ENCODE measurements at regions not wholly inside any gene's neighbourhood (a gene's known extent, or its start where the extent isn't known, plus 50 kb on each side); places are given as distances from the start of the nearest gene placed in this dataset.

GRCh38 chr1:5720484-5720883, 271.7 kb downstream of the NPHP4 start:
- TF ChIP-seq EGR1 (IDR thresholded peaks at IDR 0.05) (no peak), TCF12 (IDR thresholded peaks at IDR 0.05; ENCODE audit: low read depth) (no peak), CREB1 (IDR thresholded peaks at IDR 0.05; ENCODE audit: low read depth) (no peak), RAD21 (IDR thresholded peaks at IDR 0.05; ENCODE audit: low read depth) (no peak), NFIC (IDR thresholded peaks at IDR 0.05) (no peak), USF1 (IDR thresholded peaks at IDR 0.05) (no peak), CEBPB (IDR thresholded peaks at IDR 0.05) (no peak), FOXM1 (IDR thresholded peaks at IDR 0.05; ENCODE audit: borderline replicate concordance, low read depth) (no peak), EP300 (IDR thresholded peaks at IDR 0.05; ENCODE audit: borderline replicate concordance) (no peak), YY1 (IDR thresholded peaks at IDR 0.05; ENCODE audit: low read depth) (no peak), TAF1 (IDR thresholded peaks at IDR 0.05; ENCODE audit: low read depth) (no peak), ZBTB7A (IDR thresholded peaks at IDR 0.05; ENCODE audit: low read depth) (no peak), TEAD4 (IDR thresholded peaks at IDR 0.05) (no peak)
- TF ChIP-seq, protein P1, sequence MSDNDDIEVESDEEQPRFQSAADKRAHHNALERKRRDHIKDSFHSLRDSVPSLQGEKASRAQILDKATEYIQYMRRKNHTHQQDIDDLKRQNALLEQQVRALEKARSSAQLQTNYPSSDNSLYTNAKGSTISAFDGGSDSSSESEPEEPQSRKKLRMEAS (IDR thresholded peaks at IDR 0.05) = no peak
- TF ChIP-seq, protein P2, sequence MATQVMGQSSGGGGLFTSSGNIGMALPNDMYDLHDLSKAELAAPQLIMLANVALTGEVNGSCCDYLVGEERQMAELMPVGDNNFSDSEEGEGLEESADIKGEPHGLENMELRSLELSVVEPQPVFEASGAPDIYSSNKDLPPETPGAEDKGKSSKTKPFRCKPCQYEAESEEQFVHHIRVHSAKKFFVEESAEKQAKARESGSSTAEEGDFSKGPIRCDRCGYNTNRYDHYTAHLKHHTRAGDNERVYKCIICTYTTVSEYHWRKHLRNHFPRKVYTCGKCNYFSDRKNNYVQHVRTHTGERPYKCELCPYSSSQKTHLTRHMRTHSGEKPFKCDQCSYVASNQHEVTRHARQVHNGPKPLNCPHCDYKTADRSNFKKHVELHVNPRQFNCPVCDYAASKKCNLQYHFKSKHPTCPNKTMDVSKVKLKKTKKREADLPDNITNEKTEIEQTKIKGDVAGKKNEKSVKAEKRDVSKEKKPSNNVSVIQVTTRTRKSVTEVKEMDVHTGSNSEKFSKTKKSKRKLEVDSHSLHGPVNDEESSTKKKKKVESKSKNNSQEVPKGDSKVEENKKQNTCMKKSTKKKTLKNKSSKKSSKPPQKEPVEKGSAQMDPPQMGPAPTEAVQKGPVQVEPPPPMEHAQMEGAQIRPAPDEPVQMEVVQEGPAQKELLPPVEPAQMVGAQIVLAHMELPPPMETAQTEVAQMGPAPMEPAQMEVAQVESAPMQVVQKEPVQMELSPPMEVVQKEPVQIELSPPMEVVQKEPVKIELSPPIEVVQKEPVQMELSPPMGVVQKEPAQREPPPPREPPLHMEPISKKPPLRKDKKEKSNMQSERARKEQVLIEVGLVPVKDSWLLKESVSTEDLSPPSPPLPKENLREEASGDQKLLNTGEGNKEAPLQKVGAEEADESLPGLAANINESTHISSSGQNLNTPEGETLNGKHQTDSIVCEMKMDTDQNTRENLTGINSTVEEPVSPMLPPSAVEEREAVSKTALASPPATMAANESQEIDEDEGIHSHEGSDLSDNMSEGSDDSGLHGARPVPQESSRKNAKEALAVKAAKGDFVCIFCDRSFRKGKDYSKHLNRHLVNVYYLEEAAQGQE (IDR thresholded peaks at IDR 0.05; ENCODE audit: low read depth) = no peak

DNA sequence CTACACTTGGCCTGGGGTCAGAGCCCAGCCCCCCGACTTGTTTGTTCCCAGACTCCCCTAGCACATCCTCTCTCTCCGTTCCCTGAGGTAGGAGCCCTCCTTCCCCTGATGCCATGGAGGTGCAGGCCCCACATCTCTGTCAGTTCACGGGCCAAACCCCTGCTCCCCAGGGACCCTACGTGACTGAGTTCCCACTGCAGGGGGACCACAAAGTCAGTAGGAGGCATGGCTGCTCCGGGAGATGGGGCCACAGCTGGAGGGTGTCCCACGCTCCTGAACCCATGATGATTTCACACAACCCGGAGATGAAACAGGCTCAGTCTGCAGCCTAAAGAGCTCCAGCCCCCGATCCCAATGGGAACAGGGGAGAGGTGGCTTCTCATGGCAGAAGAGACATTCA, 272.2 kb downstream of the NPHP4 start:
- TF ChIP-seq EP300 (IDR thresholded peaks at IDR 0.05; ENCODE audit: borderline replicate concordance) (no peak), EGR1 (IDR thresholded peaks at IDR 0.05) (no peak), TAF1 (IDR thresholded peaks at IDR 0.05; ENCODE audit: low read depth) (no peak), YY1 (IDR thresholded peaks at IDR 0.05; ENCODE audit: low read depth) (no peak), TEAD4 (IDR thresholded peaks at IDR 0.05) (no peak), RAD21 (IDR thresholded peaks at IDR 0.05; ENCODE audit: low read depth) (no peak), CEBPB (IDR thresholded peaks at IDR 0.05) (no peak), TCF12 (IDR thresholded peaks at IDR 0.05; ENCODE audit: low read depth) (no peak), FOXM1 (IDR thresholded peaks at IDR 0.05; ENCODE audit: borderline replicate concordance, low read depth) (no peak), ZBTB7A (IDR thresholded peaks at IDR 0.05; ENCODE audit: low read depth) (no peak), NFIC (IDR thresholded peaks at IDR 0.05) (no peak), CREB1 (IDR thresholded peaks at IDR 0.05; ENCODE audit: low read depth) (no peak), USF1 (IDR thresholded peaks at IDR 0.05) (no peak)
- TF ChIP-seq, protein P2 (IDR thresholded peaks at IDR 0.05; ENCODE audit: low read depth) = no peak

DNA sequence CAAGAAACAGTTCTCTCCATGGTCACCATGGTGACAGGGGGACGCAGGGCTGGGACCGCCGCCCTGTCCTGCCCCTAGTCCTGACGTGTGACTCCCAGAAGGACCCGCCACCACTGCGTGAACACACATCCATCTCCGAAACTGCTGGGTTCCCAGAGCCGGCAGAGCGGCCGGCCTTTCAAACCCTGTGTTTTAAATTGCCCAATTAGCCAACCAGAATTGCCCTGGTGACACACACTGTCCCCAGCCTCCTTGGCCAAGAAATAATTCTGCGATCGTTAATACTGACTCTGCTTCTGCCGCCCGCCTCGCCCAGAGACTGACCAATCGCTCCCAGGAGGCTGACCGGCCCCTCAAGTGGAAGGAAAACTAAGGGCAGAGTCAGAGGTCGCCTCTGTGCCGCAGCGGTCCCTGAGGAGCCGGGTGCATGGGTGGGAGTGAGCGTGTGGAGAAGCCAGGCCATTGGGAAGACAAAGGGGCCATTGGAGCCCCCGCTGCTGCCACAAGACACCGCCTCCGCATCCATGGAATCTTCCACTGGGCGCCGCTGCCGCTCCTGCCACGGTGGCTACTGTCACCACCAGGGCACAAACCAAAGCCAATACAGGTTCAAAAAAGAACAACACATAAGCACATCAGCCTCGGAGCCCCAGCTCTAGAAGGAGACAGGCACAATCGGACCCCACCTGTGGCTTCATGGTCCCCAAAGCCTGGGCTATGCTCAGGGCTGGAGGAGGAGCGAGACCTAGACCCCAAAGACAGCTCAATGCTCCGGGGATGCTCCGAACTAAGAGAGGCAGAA, 273.2 kb downstream of the NPHP4 start:
- TF ChIP-seq RAD21 (IDR thresholded peaks at IDR 0.05; ENCODE audit: low read depth) (peak; percentile 17; the same call in 1 of the 2 replicates), USF1 (IDR thresholded peaks at IDR 0.05) (no peak), NFIC (IDR thresholded peaks at IDR 0.05) (no peak), TEAD4 (IDR thresholded peaks at IDR 0.05) (no peak), FOXM1 (IDR thresholded peaks at IDR 0.05; ENCODE audit: borderline replicate concordance, low read depth) (no peak), TCF12 (IDR thresholded peaks at IDR 0.05; ENCODE audit: low read depth) (no peak), ZBTB7A (IDR thresholded peaks at IDR 0.05; ENCODE audit: low read depth) (no peak)
- TF ChIP-seq, protein P1 (IDR thresholded peaks at IDR 0.05) = no peak
- TF ChIP-seq, protein P2 (IDR thresholded peaks at IDR 0.05; ENCODE audit: low read depth) = no peak

All from Ishikawa (cell line).